Fibroblast of lung (primary cell): ENCODE measurements at regions not wholly inside any gene's neighbourhood (a gene's known extent, or its start where the extent isn't known, plus 50 kb on each side); places are given as distances from the start of the nearest gene placed in this dataset.

Experiments
- CTCF ChIP-seq, 2 donors: IDR thresholded peaks in 1 of 2; conservative IDR thresholded peaks in 1 of 2; 1 replicate in 1 of 2; 2 replicates in 1 of 2; pipeline ENCODE4 v1.5.1; 2011 to 2012; ENCODE audit warnings: low read length in 2 of 2, control low read depth in 1 of 2, inconsistent platforms in 1 of 2, low read depth in 1 of 2, mild to moderate bottlenecking in 1 of 2
- EZH2 ChIP-seq: IDR thresholded peaks from 2 replicates; pipeline ENCODE4 v1.5.1; 2012; ENCODE audit warnings: low read length, control low read depth, mild to moderate bottlenecking; ENCODE audit errors: missing control alignments

GRCh38 chr3:72421126-72421525, 427.1 kb downstream of the SHQ1 start:
- TF ChIP-seq CTCF (conservative IDR thresholded peaks at IDR 0.05 in 1 of 2, IDR thresholded peaks at IDR 0.05 in 1 of 2; ENCODE audit: low read depth in 1 of 2, low read length in 2 of 2) = no peak
- TF ChIP-seq EZH2 = no peak
